ENCODE measurements at regions not wholly inside any gene's neighbourhood (a gene's known extent, or its start where the extent isn't known, plus 50 kb on each side); places are given as distances from the start of the nearest gene placed in this dataset.
"Not testable (repeated sequence)": the region's sequence is repeated elsewhere in the genome, so short reads cannot be mapped to it uniquely, and the experiment has no call there.

DNA sequence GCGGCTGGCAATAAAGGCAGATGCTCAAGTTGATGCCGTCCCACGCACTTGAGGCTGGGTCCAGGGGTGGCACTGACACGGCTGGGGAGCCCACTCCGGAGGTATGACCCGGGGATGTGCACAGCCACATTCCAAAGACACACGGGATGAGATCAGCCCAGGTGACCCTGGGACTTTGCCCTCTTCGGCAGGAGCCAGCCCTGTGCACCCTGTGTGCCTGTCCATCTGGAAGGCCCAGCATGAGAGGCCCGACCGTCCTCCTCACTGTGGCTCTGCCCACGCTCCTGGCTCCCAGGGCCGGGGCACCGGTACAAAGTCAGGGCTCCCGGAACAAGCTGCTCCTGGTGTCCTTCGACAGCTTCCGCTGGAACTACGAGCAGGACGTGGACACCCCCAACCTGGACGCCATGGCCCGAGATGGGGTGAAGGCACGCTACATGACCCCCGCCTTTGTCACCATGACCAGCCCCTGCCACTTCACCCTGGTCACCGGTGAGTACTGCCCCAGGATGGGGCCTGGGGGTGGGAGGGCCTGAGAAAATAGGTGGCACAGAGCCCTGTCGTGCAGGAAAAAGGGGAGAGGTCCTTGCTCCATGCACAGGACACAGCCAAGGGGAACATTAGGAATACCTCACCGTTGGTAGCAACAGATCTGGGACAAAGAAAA, 309.9 kb downstream of the TP53TG3F start:
- H3K36me3 ChIP-seq (ENCODE audit: control insufficient read depth, insufficient read depth, low read length); H3K27me3 ChIP-seq (ENCODE audit: control insufficient read depth in 2 of 2, insufficient read depth in 2 of 2, low read length in 2 of 2); H2AFZ ChIP-seq (ENCODE audit: low read depth, low read length); H3K9me1 ChIP-seq (ENCODE audit: control insufficient read depth, insufficient read depth, low read length); H3K79me2 ChIP-seq (ENCODE audit: control insufficient read depth, insufficient read depth, low read length); BruUV-seq (replicated peaks); intact Hi-C loops (cut with micrococcal nuclease); ATAC-seq; DNase-seq (ENCODE audit: extremely low read depth in 1 of 4, low spot score in 3 of 4); H3K9me3 ChIP-seq (replicated peaks; ENCODE audit: control insufficient read depth, insufficient read depth, low read depth, low read length); H3K9ac ChIP-seq (ENCODE audit: insufficient read depth in 1 of 2, low read depth in 2 of 2, low read length in 2 of 2); H3K4me1 ChIP-seq (replicated peaks in 1 of 2; ENCODE audit: control insufficient read depth in 2 of 2, insufficient read depth in 2 of 2, low read length in 2 of 2); FAIRE-seq; CTCF ChIA-PET (ENCODE audit: low intra/inter-chr PET ratio); H3K4me2 ChIP-seq (ENCODE audit: insufficient read depth, low read length); H3K27ac ChIP-seq (ENCODE audit: extremely low read depth, low read depth, low read length); H3K4me3 ChIP-seq; in situ Hi-C loops (cut with MboI); H4K20me1 ChIP-seq (replicated peaks; ENCODE audit: control insufficient read depth, insufficient read depth, low read length): not testable (repeated sequence)
- POLR2A ChIA-PET = interaction anchor here (0.6 kb wide), 1 partner anchor 12 kb away, joined by 3 read pairs; no protein-coding TSS in a partner anchor
- WGBS (ENCODE audit: insufficient coverage, low coverage, missing lambda C conversion rate) = 0% methylated on average over 5 of the region's 25 CpGs

GRCh38 chr16:33770478-33770877, 311.1 kb downstream of the TP53TG3F start:
- H3K36me3 ChIP-seq (ENCODE audit: control insufficient read depth, insufficient read depth, low read length); H2AFZ ChIP-seq (ENCODE audit: low read depth, low read length); FAIRE-seq; H3K4me2 ChIP-seq (ENCODE audit: insufficient read depth, low read length); POLR2A ChIA-PET; intact Hi-C loops (cut with micrococcal nuclease); H3K4me3 ChIP-seq; H3K27ac ChIP-seq (ENCODE audit: extremely low read depth, low read depth, low read length); BruUV-seq (replicated peaks); H3K4me1 ChIP-seq (replicated peaks in 1 of 2; ENCODE audit: control insufficient read depth in 2 of 2, insufficient read depth in 2 of 2, low read length in 2 of 2); H3K9me1 ChIP-seq (ENCODE audit: control insufficient read depth, insufficient read depth, low read length); H3K9me3 ChIP-seq (replicated peaks; ENCODE audit: control insufficient read depth, insufficient read depth, low read depth, low read length); H3K79me2 ChIP-seq (ENCODE audit: control insufficient read depth, insufficient read depth, low read length); H4K20me1 ChIP-seq (replicated peaks; ENCODE audit: control insufficient read depth, insufficient read depth, low read length); CTCF ChIA-PET (ENCODE audit: low intra/inter-chr PET ratio); ATAC-seq; H3K9ac ChIP-seq (ENCODE audit: insufficient read depth in 1 of 2, low read depth in 2 of 2, low read length in 2 of 2); H3K27me3 ChIP-seq (ENCODE audit: control insufficient read depth in 2 of 2, insufficient read depth in 2 of 2, low read length in 2 of 2); DNase-seq (ENCODE audit: extremely low read depth in 1 of 4, low spot score in 3 of 4); in situ Hi-C loops (cut with MboI): not testable (repeated sequence)
- WGBS (ENCODE audit: insufficient coverage, low coverage, missing lambda C conversion rate) = no CpG with 5 or more reads among the region's 66 CpGs

GRCh38 chr16:33771211-33771610, 311.8 kb downstream of the TP53TG3F start:
- POLR2A ChIA-PET; in situ Hi-C loops (cut with MboI); FAIRE-seq: not testable (repeated sequence)

More at GRCh38 chr16:33771211-33771610, 311.8 kb downstream of the TP53TG3F start:
- intact Hi-C loops (cut with micrococcal nuclease); H3K4me2 ChIP-seq (ENCODE audit: insufficient read depth, low read length); ATAC-seq; DNase-seq (ENCODE audit: extremely low read depth in 1 of 4, low spot score in 3 of 4); H3K4me3 ChIP-seq; H3K9me1 ChIP-seq (ENCODE audit: control insufficient read depth, insufficient read depth, low read length); H3K27ac ChIP-seq (ENCODE audit: extremely low read depth, low read depth, low read length); H3K9ac ChIP-seq (ENCODE audit: insufficient read depth in 1 of 2, low read depth in 2 of 2, low read length in 2 of 2); H3K36me3 ChIP-seq (ENCODE audit: control insufficient read depth, insufficient read depth, low read length); H3K4me1 ChIP-seq (replicated peaks in 1 of 2; ENCODE audit: control insufficient read depth in 2 of 2, insufficient read depth in 2 of 2, low read length in 2 of 2); H4K20me1 ChIP-seq (replicated peaks; ENCODE audit: control insufficient read depth, insufficient read depth, low read length); H3K9me3 ChIP-seq (replicated peaks; ENCODE audit: control insufficient read depth, insufficient read depth, low read depth, low read length); CTCF ChIA-PET (ENCODE audit: low intra/inter-chr PET ratio); H3K27me3 ChIP-seq (ENCODE audit: control insufficient read depth in 2 of 2, insufficient read depth in 2 of 2, low read length in 2 of 2); BruUV-seq (replicated peaks); H3K79me2 ChIP-seq (ENCODE audit: control insufficient read depth, insufficient read depth, low read length); H2AFZ ChIP-seq (ENCODE audit: low read depth, low read length): not testable (repeated sequence)
- 80% methylated on average over 1 of the region's 22 CpGs for WGBS (ENCODE audit: insufficient coverage, low coverage, missing lambda C conversion rate)

Measured in K562 (cell line).